ENCODE measurements at regions not wholly inside any gene's neighbourhood (a gene's known extent, or its start where the extent isn't known, plus 50 kb on each side); places are given as distances from the start of the nearest gene placed in this dataset.

GRCh38 chr6:40162074-40162473, 227.8 kb upstream of the MOCS1 start:
- no peaks in the 10 kb centered on the region for H3K9me2 ChIP-seq (replicated peaks; ENCODE audit: insufficient read depth)
- H3K27ac ChIP-seq: no peak overlapping the region
- H3K4me1 ChIP-seq (ENCODE audit: insufficient read depth): peaks cover 4% of the 10 kb centered on the region
- H3K27me3 ChIP-seq: no peaks in the 10 kb centered on the region
- H3K36me3 ChIP-seq (replicated peaks; ENCODE audit: insufficient read depth, low read depth): no peaks in the 10 kb centered on the region
- no peak for DNase-seq (ENCODE audit: low spot score)
- no peak overlapping the region for H3K4me3 ChIP-seq
- H3K79me2 ChIP-seq: no peaks in the 10 kb centered on the region
- no peaks in the 10 kb centered on the region for H4K20me1 ChIP-seq (ENCODE audit: insufficient read depth, poor library complexity, severe bottlenecking)
- H3K4me2 ChIP-seq: no peak overlapping the region
- 84% methylated on average over 5 of the region's 5 CpGs for WGBS (ENCODE audit: low lambda C conversion rate, missing lambda C conversion rate)
- no peak overlapping the region for H2AFZ ChIP-seq
- TF ChIP-seq EZH2phosphoT487 (IDR thresholded peaks at IDR 0.05; ENCODE audit: low read depth, severe bottlenecking, unreplicated experiment): no peak
- no peak for TF ChIP-seq CTCF (IDR thresholded peaks at IDR 0.05; ENCODE audit: poor library complexity)
- no peak for TF ChIP-seq EZH2 (IDR thresholded peaks at IDR 0.05; ENCODE audit: borderline replicate concordance)
- no peaks in the 10 kb centered on the region for H3K9me3 ChIP-seq (ENCODE audit: low read depth)

GRCh38 chr6:40160826-40161225, 226.6 kb upstream of the MOCS1 start:
- no peak overlapping the region for H3K4me3 ChIP-seq
- H2AFZ ChIP-seq: no peak overlapping the region
- TF ChIP-seq EZH2 (IDR thresholded peaks at IDR 0.05; ENCODE audit: borderline replicate concordance): no peak
- no peak for TF ChIP-seq CTCF (IDR thresholded peaks at IDR 0.05; ENCODE audit: poor library complexity)
- TF ChIP-seq EZH2phosphoT487 (IDR thresholded peaks at IDR 0.05; ENCODE audit: low read depth, severe bottlenecking, unreplicated experiment): no peak
- no peaks in the 10 kb centered on the region for H3K9me2 ChIP-seq (replicated peaks; ENCODE audit: insufficient read depth)
- H3K4me2 ChIP-seq: no peak overlapping the region
- DNase-seq (ENCODE audit: low spot score): peak; percentile 32
- no peaks in the 10 kb centered on the region for H4K20me1 ChIP-seq (ENCODE audit: insufficient read depth, poor library complexity, severe bottlenecking)
- 89% methylated on average over 3 of the region's 3 CpGs for WGBS (ENCODE audit: low lambda C conversion rate, missing lambda C conversion rate)
- H3K4me1 ChIP-seq (ENCODE audit: insufficient read depth): peaks cover 4% of the 10 kb centered on the region
- no peaks in the 10 kb centered on the region for H3K9me3 ChIP-seq (ENCODE audit: low read depth)
- H3K27ac ChIP-seq: no peak overlapping the region
- H3K36me3 ChIP-seq (replicated peaks; ENCODE audit: insufficient read depth, low read depth): no peaks in the 10 kb centered on the region
- no peaks in the 10 kb centered on the region for H3K79me2 ChIP-seq
- no peaks in the 10 kb centered on the region for H3K27me3 ChIP-seq

- Histone ChIP-seq H3K4me3 (no peak overlapping the region), H3K4me1 (ENCODE audit: insufficient read depth) (no peaks in the 10 kb centered on the region), H2AFZ (no peak overlapping the region), H3K9me2 (replicated peaks; ENCODE audit: insufficient read depth) (no peaks in the 10 kb centered on the region), H3K27me3 (no peaks in the 10 kb centered on the region), H3K4me2 (no peak overlapping the region), H3K36me3 (replicated peaks; ENCODE audit: insufficient read depth, low read depth) (no peaks in the 10 kb centered on the region), H4K20me1 (ENCODE audit: insufficient read depth, poor library complexity, severe bottlenecking) (no peaks in the 10 kb centered on the region), H3K27ac (no peak overlapping the region), H3K79me2 (no peaks in the 10 kb centered on the region), H3K9me3 (ENCODE audit: low read depth) (no peaks in the 10 kb centered on the region)
- 79% methylated on average over 2 of the region's 2 CpGs for whole genome bisulfite sequencing (ENCODE audit: low lambda C conversion rate, missing lambda C conversion rate)
- no peak for TF ChIP-seq EZH2 (IDR thresholded peaks at IDR 0.05; ENCODE audit: borderline replicate concordance)
- TF ChIP-seq EZH2phosphoT487 (IDR thresholded peaks at IDR 0.05; ENCODE audit: low read depth, severe bottlenecking, unreplicated experiment): no peak
- TF ChIP-seq CTCF (IDR thresholded peaks at IDR 0.05; ENCODE audit: poor library complexity): no peak
- DNase-seq (ENCODE audit: low spot score): no peak
Observed at GRCh38 chr6:40159865-40160264, 225.6 kb upstream of the MOCS1 start.
